Neural progenitor cell (in vitro differentiated cells): ENCODE measurements at regions not wholly inside any gene's neighbourhood (a gene's known extent, or its start where the extent isn't known, plus 50 kb on each side); places are given as distances from the start of the nearest gene placed in this dataset.

Experiments
- DNase-seq: peaks from one replicate; pipeline ENCODE4 v3.0.0-alpha.2; 2016; ENCODE audit warnings: low spot score
- H2AFZ ChIP-seq: fragments of 200-600 bp; sonication (generic); replicated peaks from 2 replicates; pipeline ENCODE4 v1.6.1; 2016; ENCODE audit warnings: antibody characterized with exemption
- H3F3A ChIP-seq: fragments of 200-600 bp; sonication (generic); 2 replicates; pipeline ENCODE4 v1.6.1; 2016; ENCODE audit warnings: antibody characterized with exemption, low read depth
- H3K27ac ChIP-seq: fragments of 200-600 bp; sonication (generic); 2 replicates; pipeline ENCODE4 v1.5.1; 2016; ENCODE audit warnings: mild to moderate bottlenecking
- H3K27me3 ChIP-seq: fragments of 200-600 bp; sonication (generic); 2 replicates; pipeline ENCODE4 v1.6.1; 2016; ENCODE audit warnings: mild to moderate bottlenecking, moderate library complexity
- H3K36me3 ChIP-seq: fragments of 200-600 bp; sonication (generic); 2 replicates; pipeline ENCODE4 v1.5.1; 2016
- H3K4me1 ChIP-seq: fragments of 200-600 bp; sonication (generic); 2 replicates; pipeline ENCODE4 v1.6.1; 2016; ENCODE audit warnings: mixed run types
- H3K4me2 ChIP-seq: fragments of 200-600 bp; sonication (generic); 2 replicates; pipeline ENCODE4 v1.6.1; 2016
- H3K4me3 ChIP-seq: fragments of 200-600 bp; sonication (generic); 2 replicates; pipeline ENCODE4 v1.5.1; 2016
- H3K79me2 ChIP-seq: fragments of 200-600 bp; sonication (generic); 2 replicates; pipeline ENCODE4 v1.6.1; 2016; ENCODE audit warnings: low read depth
- H3K9ac ChIP-seq: fragments of 200-600 bp; sonication (generic); 2 replicates; pipeline ENCODE4 v1.6.1; 2016
- H3K9me3 ChIP-seq: fragments of 200-600 bp; sonication (generic); 2 replicates; pipeline ENCODE4 v1.5.1; 2016; ENCODE audit warnings: low read depth
- H4K20me1 ChIP-seq: fragments of 200-600 bp; sonication (generic); 2 replicates; pipeline ENCODE4 v1.6.1; 2016; ENCODE audit warnings: low read depth
- H3K27ac Mint-ChIP-seq: 3 replicates; pipeline ENCODE4 v1.8.0; 2021; ENCODE audit warnings: mixed read lengths
- H3K27me3 Mint-ChIP-seq: 2 replicates; pipeline ENCODE4 v1.8.0; 2022; ENCODE audit warnings: low read depth, mild to moderate bottlenecking, inconsistent platforms, moderate library complexity, mixed read lengths; ENCODE audit not compliant: insufficient read depth
- H3K36me3 Mint-ChIP-seq: 3 replicates; pipeline ENCODE4 v1.8.0; 2021; ENCODE audit warnings: mixed read lengths
- H3K4me1 Mint-ChIP-seq: 3 replicates; pipeline ENCODE4 v1.8.0; 2021; ENCODE audit warnings: mixed read lengths
- H3K4me3 Mint-ChIP-seq: 3 replicates; pipeline ENCODE4 v1.8.0; 2021; ENCODE audit warnings: mild to moderate bottlenecking, moderate library complexity, mixed read lengths
- H3K9me3 Mint-ChIP-seq: 3 replicates; pipeline ENCODE4 v1.8.0; 2020; ENCODE audit warnings: mixed read lengths
- CTCF ChIP-seq: fragments of 200-600 bp; sonication (generic); IDR thresholded peaks from 2 replicates; pipeline ENCODE4 v1.5.1; 2017; ENCODE audit warnings: antibody characterized with exemption, mild to moderate bottlenecking
- EZH2 ChIP-seq: fragments of 200-600 bp; sonication (generic); IDR thresholded peaks from 2 replicates; pipeline ENCODE4 v1.6.1; 2017; ENCODE audit warnings: antibody characterized with exemption, mild to moderate bottlenecking, moderate library complexity
- EZH2phosphoT487 ChIP-seq: fragments of 200-600 bp; sonication (generic); IDR thresholded peaks from 2 replicates; pipeline ENCODE4 v1.6.1; 2017; ENCODE audit warnings: antibody characterized with exemption

- H3K9me3 Mint-ChIP-seq = peaks cover 8% of the 10 kb centered on the region
- Histone ChIP-seq H3K9ac (no peak overlapping the region), H3K36me3 (no peaks in the 10 kb centered on the region), H3K4me1 (no peaks in the 10 kb centered on the region), H3F3A (no peaks in the 10 kb centered on the region), H4K20me1 (no peaks in the 10 kb centered on the region), H3K27ac (no peak overlapping the region), H3K9me3 (no peaks in the 10 kb centered on the region), H3K4me2 (no peak overlapping the region), H3K4me3 (no peak overlapping the region), H3K79me2 (no peaks in the 10 kb centered on the region), H3K27me3 (no peaks in the 10 kb centered on the region), H2AFZ (no peak overlapping the region)
- peaks cover 4% of the 10 kb centered on the region for H3K4me1 Mint-ChIP-seq
- TF ChIP-seq CTCF (no peak), EZH2phosphoT487 (no peak), EZH2 (no peak)
- no peaks in the 10 kb centered on the region for H3K27me3 Mint-ChIP-seq
- no peaks in the 10 kb centered on the region for H3K36me3 Mint-ChIP-seq
- H3K27ac Mint-ChIP-seq = no peak overlapping the region
- DNase-seq = no peak
- H3K4me3 Mint-ChIP-seq = no peak overlapping the region
Observed at GRCh38 chr18:7395566-7395965, 164.7 kb downstream of the LRRC30 start.

GRCh38 chr18:7413906-7414305 lies 153.2 kb upstream of the PTPRM start:
- H3K4me2 ChIP-seq = no peak overlapping the region

GRCh38 chr18:7414459-7414858 lies 152.7 kb upstream of the PTPRM start:
- Histone ChIP-seq H3K4me1 (peaks cover 8% of the 10 kb centered on the region), H2AFZ (peak overlapping the region; percentile 55), H3K4me2 (no peak overlapping the region), H3K4me3 (no peak overlapping the region), H3K36me3 (no peaks in the 10 kb centered on the region), H3F3A (no peaks in the 10 kb centered on the region), H3K79me2 (no peaks in the 10 kb centered on the region), H3K27me3 (no peaks in the 10 kb centered on the region), H3K9ac (no peak overlapping the region), H3K9me3 (no peaks in the 10 kb centered on the region), H3K27ac (no peak overlapping the region), H4K20me1 (no peaks in the 10 kb centered on the region)
- Mint-ChIP-seq H3K9me3 (peaks cover 5% of the 10 kb centered on the region), H3K36me3 (no peaks in the 10 kb centered on the region), H3K27me3 (no peaks in the 10 kb centered on the region), H3K4me1 (peaks cover 6% of the 10 kb centered on the region), H3K4me3 (no peak overlapping the region), H3K27ac (no peak overlapping the region)
- no peak for DNase-seq
- TF ChIP-seq EZH2 = no peak
- TF ChIP-seq CTCF = no peak
- no peak for TF ChIP-seq EZH2phosphoT487

More at GRCh38 chr18:7413906-7414305, 153.2 kb upstream of the PTPRM start:
- H3K27ac ChIP-seq = no peak overlapping the region
- peaks cover 8% of the 10 kb centered on the region for H3K4me1 ChIP-seq
- TF ChIP-seq CTCF (no peak), EZH2phosphoT487 (no peak), EZH2 (no peak)
- H3K79me2 ChIP-seq = no peaks in the 10 kb centered on the region
- no peak overlapping the region for H3K4me3 ChIP-seq
- H3K27me3 ChIP-seq = no peaks in the 10 kb centered on the region
- Mint-ChIP-seq H3K4me3 (no peak overlapping the region), H3K27me3 (no peaks in the 10 kb centered on the region), H3K9me3 (peaks cover 7% of the 10 kb centered on the region), H3K27ac (no peak overlapping the region), H3K4me1 (peaks cover 6% of the 10 kb centered on the region), H3K36me3 (no peaks in the 10 kb centered on the region)
- H2AFZ ChIP-seq = peak overlapping the region; percentile 55
- no peaks in the 10 kb centered on the region for H3K36me3 ChIP-seq
- DNase-seq = no peak
- H3K9me3 ChIP-seq = no peaks in the 10 kb centered on the region
- no peak overlapping the region for H3K9ac ChIP-seq
- H4K20me1 ChIP-seq = no peaks in the 10 kb centered on the region
- H3F3A ChIP-seq = no peaks in the 10 kb centered on the region
